ENCODE measurements at regions not wholly inside any gene's neighbourhood (a gene's known extent, or its start where the extent isn't known, plus 50 kb on each side); places are given as distances from the start of the nearest gene placed in this dataset.

GRCh38 chr12:17266856-17267255 lies 660.9 kb upstream of the LMO3 start:
- Histone ChIP-seq H3K4me1 (ENCODE audit: control insufficient read depth, insufficient read depth, low read length) (no peaks in the 10 kb centered on the region), H3K9me3 (ENCODE audit: control insufficient read depth, insufficient read depth, low read depth, low read length) (no peaks in the 10 kb centered on the region), H3K9ac (ENCODE audit: low read length) (no peak overlapping the region), H3K27me3 (ENCODE audit: control insufficient read depth, insufficient read depth, low read length) (no peaks in the 10 kb centered on the region), H3K4me3 (ENCODE audit: low read depth, low read length) (no peak overlapping the region), H3K36me3 (ENCODE audit: control insufficient read depth, insufficient read depth, low read length) (no peaks in the 10 kb centered on the region), H3K27ac (ENCODE audit: low read depth, low read length) (no peak overlapping the region)

GRCh38 chr12:17264603-17265002 lies 658.6 kb upstream of the LMO3 start:
- Histone ChIP-seq H3K27me3 (ENCODE audit: control insufficient read depth, insufficient read depth, low read length) (no peaks in the 10 kb centered on the region), H3K9ac (ENCODE audit: low read length) (no peak overlapping the region), H3K27ac (ENCODE audit: low read depth, low read length) (no peak overlapping the region), H3K4me3 (ENCODE audit: low read depth, low read length) (no peak overlapping the region), H3K4me1 (ENCODE audit: control insufficient read depth, insufficient read depth, low read length) (no peaks in the 10 kb centered on the region), H3K36me3 (ENCODE audit: control insufficient read depth, insufficient read depth, low read length) (no peaks in the 10 kb centered on the region), H3K9me3 (ENCODE audit: control insufficient read depth, insufficient read depth, low read depth, low read length) (no peaks in the 10 kb centered on the region)

- Histone ChIP-seq H3K4me1 (ENCODE audit: control insufficient read depth, insufficient read depth, low read length) (peaks cover 3% of the 10 kb centered on the region; the same call in 1 of the 2 replicates), H3K27ac (ENCODE audit: low read depth, low read length) (no peak overlapping the region), H3K9ac (ENCODE audit: low read length) (no peak overlapping the region)
Measured at GRCh38 chr12:17239874-17240273, 633.9 kb upstream of the LMO3 start.

GRCh38 chr12:17235996-17236395 lies 630.0 kb upstream of the LMO3 start:
- no peak overlapping the region for H3K27ac ChIP-seq (ENCODE audit: low read depth, low read length)
- no peaks in the 10 kb centered on the region for H3K9me3 ChIP-seq (ENCODE audit: control insufficient read depth, insufficient read depth, low read depth, low read length)
- H3K27me3 ChIP-seq (ENCODE audit: control insufficient read depth, insufficient read depth, low read length): no peaks in the 10 kb centered on the region
- H3K9ac ChIP-seq (ENCODE audit: low read length): no peak overlapping the region
- no peaks in the 10 kb centered on the region for H3K36me3 ChIP-seq (ENCODE audit: control insufficient read depth, insufficient read depth, low read length)
- H3K4me3 ChIP-seq (ENCODE audit: low read depth, low read length): no peak overlapping the region
- H3K4me1 ChIP-seq (ENCODE audit: control insufficient read depth, insufficient read depth, low read length): peaks cover 3% of the 10 kb centered on the region; the same call in 1 of the 2 replicates

More at GRCh38 chr12:17239874-17240273, 633.9 kb upstream of the LMO3 start:
- Histone ChIP-seq H3K4me3 (ENCODE audit: low read depth, low read length) (no peak overlapping the region), H3K27me3 (ENCODE audit: control insufficient read depth, insufficient read depth, low read length) (no peaks in the 10 kb centered on the region), H3K9me3 (ENCODE audit: control insufficient read depth, insufficient read depth, low read depth, low read length) (no peaks in the 10 kb centered on the region), H3K36me3 (ENCODE audit: control insufficient read depth, insufficient read depth, low read length) (no peaks in the 10 kb centered on the region)

- no peak overlapping the region for H3K4me3 ChIP-seq (ENCODE audit: low read depth, low read length)
- no peaks in the 10 kb centered on the region for H3K4me1 ChIP-seq (ENCODE audit: control insufficient read depth, insufficient read depth, low read length)
- H3K27me3 ChIP-seq (ENCODE audit: control insufficient read depth, insufficient read depth, low read length): no peaks in the 10 kb centered on the region
- no peak overlapping the region for H3K27ac ChIP-seq (ENCODE audit: low read depth, low read length)
- H3K36me3 ChIP-seq (ENCODE audit: control insufficient read depth, insufficient read depth, low read length): no peaks in the 10 kb centered on the region
- H3K9me3 ChIP-seq (ENCODE audit: control insufficient read depth, insufficient read depth, low read depth, low read length): no peaks in the 10 kb centered on the region
- no peak overlapping the region for H3K9ac ChIP-seq (ENCODE audit: low read length)
Measured at GRCh38 chr12:17215759-17216570, 610.0 kb upstream of the LMO3 start.

- H3K27me3 ChIP-seq (ENCODE audit: control insufficient read depth, insufficient read depth, low read length): no peaks in the 10 kb centered on the region
- no peak overlapping the region for H3K4me3 ChIP-seq (ENCODE audit: low read depth, low read length)
- H3K9me3 ChIP-seq (ENCODE audit: control insufficient read depth, insufficient read depth, low read depth, low read length): no peaks in the 10 kb centered on the region
- no peaks in the 10 kb centered on the region for H3K4me1 ChIP-seq (ENCODE audit: control insufficient read depth, insufficient read depth, low read length)
- no peak overlapping the region for H3K27ac ChIP-seq (ENCODE audit: low read depth, low read length)
- H3K36me3 ChIP-seq (ENCODE audit: control insufficient read depth, insufficient read depth, low read length): no peaks in the 10 kb centered on the region
- H3K9ac ChIP-seq (ENCODE audit: low read length): no peak overlapping the region
Measured at GRCh38 chr12:17214929-17215328, 609.0 kb upstream of the LMO3 start.

GRCh38 chr12:17206553-17206952 lies 600.6 kb upstream of the LMO3 start:
- Histone ChIP-seq H3K27ac (ENCODE audit: low read depth, low read length) (no peak overlapping the region), H3K4me3 (ENCODE audit: low read depth, low read length) (no peak overlapping the region), H3K9me3 (ENCODE audit: control insufficient read depth, insufficient read depth, low read depth, low read length) (no peaks in the 10 kb centered on the region), H3K27me3 (ENCODE audit: control insufficient read depth, insufficient read depth, low read length) (no peaks in the 10 kb centered on the region), H3K36me3 (ENCODE audit: control insufficient read depth, insufficient read depth, low read length) (no peaks in the 10 kb centered on the region), H3K4me1 (ENCODE audit: control insufficient read depth, insufficient read depth, low read length) (no peaks in the 10 kb centered on the region), H3K9ac (ENCODE audit: low read length) (no peak overlapping the region)

- no peaks in the 10 kb centered on the region for H3K36me3 ChIP-seq (ENCODE audit: control insufficient read depth, insufficient read depth, low read length)
Measured at GRCh38 chr12:17204289-17205054, 598.5 kb upstream of the LMO3 start.

GRCh38 chr12:17203497-17203896 lies 597.5 kb upstream of the LMO3 start:
- no peaks in the 10 kb centered on the region for H3K36me3 ChIP-seq (ENCODE audit: control insufficient read depth, insufficient read depth, low read length)
- no peak overlapping the region for H3K4me3 ChIP-seq (ENCODE audit: low read depth, low read length)
- no peak overlapping the region for H3K27ac ChIP-seq (ENCODE audit: low read depth, low read length)
- no peaks in the 10 kb centered on the region for H3K27me3 ChIP-seq (ENCODE audit: control insufficient read depth, insufficient read depth, low read length)
- no peaks in the 10 kb centered on the region for H3K4me1 ChIP-seq (ENCODE audit: control insufficient read depth, insufficient read depth, low read length)
- no peak overlapping the region for H3K9ac ChIP-seq (ENCODE audit: low read length)
- no peaks in the 10 kb centered on the region for H3K9me3 ChIP-seq (ENCODE audit: control insufficient read depth, insufficient read depth, low read depth, low read length)

More at GRCh38 chr12:17204289-17205054, 598.5 kb upstream of the LMO3 start:
- H3K27me3 ChIP-seq (ENCODE audit: control insufficient read depth, insufficient read depth, low read length): no peaks in the 10 kb centered on the region
- no peaks in the 10 kb centered on the region for H3K4me1 ChIP-seq (ENCODE audit: control insufficient read depth, insufficient read depth, low read length)
- no peaks in the 10 kb centered on the region for H3K9me3 ChIP-seq (ENCODE audit: control insufficient read depth, insufficient read depth, low read depth, low read length)
- H3K4me3 ChIP-seq (ENCODE audit: low read depth, low read length): no peak overlapping the region
- H3K9ac ChIP-seq (ENCODE audit: low read length): no peak overlapping the region
- no peak overlapping the region for H3K27ac ChIP-seq (ENCODE audit: low read depth, low read length)

GRCh38 chr12:17197971-17198370 lies 592.0 kb upstream of the LMO3 start:
- no peaks in the 10 kb centered on the region for H3K36me3 ChIP-seq (ENCODE audit: control insufficient read depth, insufficient read depth, low read length)
- no peaks in the 10 kb centered on the region for H3K4me1 ChIP-seq (ENCODE audit: control insufficient read depth, insufficient read depth, low read length)
- H3K4me3 ChIP-seq (ENCODE audit: low read depth, low read length): no peak overlapping the region
- H3K9ac ChIP-seq (ENCODE audit: low read length): no peak overlapping the region
- peaks cover 2% of the 10 kb centered on the region; the same call in 1 of the 2 replicates for H3K9me3 ChIP-seq (ENCODE audit: control insufficient read depth, insufficient read depth, low read depth, low read length)
- no peak overlapping the region for H3K27ac ChIP-seq (ENCODE audit: low read depth, low read length)
- H3K27me3 ChIP-seq (ENCODE audit: control insufficient read depth, insufficient read depth, low read length): no peaks in the 10 kb centered on the region

GRCh38 chr12:17192721-17193120 lies 586.8 kb upstream of the LMO3 start:
- no peak overlapping the region for H3K27ac ChIP-seq (ENCODE audit: low read depth, low read length)
- no peaks in the 10 kb centered on the region for H3K36me3 ChIP-seq (ENCODE audit: control insufficient read depth, insufficient read depth, low read length)
- H3K4me3 ChIP-seq (ENCODE audit: low read depth, low read length): no peak overlapping the region
- H3K4me1 ChIP-seq (ENCODE audit: control insufficient read depth, insufficient read depth, low read length): no peaks in the 10 kb centered on the region
- peaks cover 2% of the 10 kb centered on the region; the same call in 1 of the 2 replicates for H3K9me3 ChIP-seq (ENCODE audit: control insufficient read depth, insufficient read depth, low read depth, low read length)
- H3K27me3 ChIP-seq (ENCODE audit: control insufficient read depth, insufficient read depth, low read length): no peaks in the 10 kb centered on the region
- no peak overlapping the region for H3K9ac ChIP-seq (ENCODE audit: low read length)

Measured in HUES6 (cell line).